Astrocyte of the cerebellum (primary cell): ENCODE measurements at regions not wholly inside any gene's neighbourhood (a gene's known extent, or its start where the extent isn't known, plus 50 kb on each side); places are given as distances from the start of the nearest gene placed in this dataset.

Experiments used
- DNase-seq: peaks from one replicate; pipeline ENCODE4 v3.0.0-alpha.2; 2011; ENCODE audit warnings: low read depth
- H3K4me3 ChIP-seq: 2 replicates; pipeline ENCODE4 v1.5.1; 2011; ENCODE audit warnings: mild to moderate bottlenecking, low read depth, low read length, moderate library complexity
- CTCF ChIP-seq: IDR thresholded peaks from 2 replicates; pipeline ENCODE4 v1.5.1; 2012; ENCODE audit warnings: low read length, low read depth, moderate library complexity, mild to moderate bottlenecking; ENCODE audit errors: missing control alignments
- in situ Hi-C: cut with HindIII; loops from 2 replicates; pipeline ENCODE4 v1.10.0; 2017; ENCODE audit warnings: low sequenced_read_pairs

GRCh38 chr7:51501620-51502019, 185.0 kb upstream of the COBL start:
- in situ Hi-C loops, result no loop called here
- DNase-seq, result no peak
- H3K4me3 ChIP-seq, result no peak overlapping the region
- no peak for TF ChIP-seq CTCF

DNA sequence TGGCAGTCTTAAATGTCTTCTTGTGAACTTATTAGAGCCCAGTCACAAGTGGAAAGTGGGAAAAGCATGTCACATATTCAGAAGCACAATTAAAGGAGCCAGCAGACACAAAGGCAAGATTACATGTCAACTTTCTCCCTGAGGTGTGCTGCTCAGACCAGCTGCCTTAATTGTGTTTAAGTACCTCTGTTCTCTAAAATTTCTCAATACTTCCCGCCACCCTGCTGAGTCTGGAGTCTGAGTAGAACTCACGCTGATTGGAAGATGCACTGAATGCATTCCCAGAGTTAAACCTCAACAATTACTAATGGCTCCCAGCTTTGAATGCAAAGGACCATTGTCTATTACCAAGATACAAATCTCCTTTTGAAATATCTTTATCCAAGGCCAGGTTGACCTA, 166.4 kb upstream of the COBL start:
- no peak for DNase-seq
- in situ Hi-C loops, result no loop called here
- no peak for TF ChIP-seq CTCF
- H3K4me3 ChIP-seq, result no peak overlapping the region

DNA sequence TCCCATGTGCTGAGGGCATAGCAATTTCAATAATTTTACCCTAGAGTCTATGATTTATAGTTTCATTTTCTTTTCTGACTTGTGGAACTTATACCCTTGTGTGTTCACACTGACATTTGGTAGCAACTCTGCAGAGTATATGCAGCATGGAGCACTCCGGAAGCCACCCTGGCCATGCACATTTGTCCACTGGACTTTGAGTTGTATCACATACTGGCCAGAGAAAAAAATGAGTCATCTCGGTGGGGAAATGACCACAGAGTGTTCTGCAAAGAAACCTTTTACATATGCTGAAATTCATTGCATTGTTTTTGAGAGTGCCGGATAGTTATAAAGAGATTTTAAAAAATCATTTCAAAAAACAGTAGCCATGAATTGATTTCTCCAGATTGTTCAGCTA, 164.8 kb upstream of the COBL start:
- no peak for DNase-seq
- in situ Hi-C loops, result no loop called here
- TF ChIP-seq CTCF, result no peak
- H3K4me3 ChIP-seq, result no peak overlapping the region

DNA sequence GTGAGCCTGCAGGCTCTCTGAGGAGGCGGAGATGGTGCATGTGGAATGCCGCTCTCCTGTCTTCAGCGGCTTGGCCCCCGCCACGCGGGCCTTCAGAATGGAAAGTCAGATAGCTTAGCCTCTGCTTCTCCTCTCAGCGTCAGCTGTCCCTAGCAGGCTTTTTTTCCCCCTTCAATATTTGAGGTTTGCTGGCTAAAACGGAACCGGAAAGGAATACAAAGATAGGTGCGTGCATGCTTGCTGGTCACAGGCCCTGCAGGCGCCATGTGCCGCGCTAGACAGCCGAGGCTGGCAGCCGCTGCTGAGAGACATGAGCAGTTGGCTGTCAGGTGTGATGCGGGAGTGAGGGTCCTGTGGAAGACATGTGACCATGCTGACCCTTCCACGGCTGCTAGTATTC, 161.2 kb upstream of the COBL start:
- no peak overlapping the region for H3K4me3 ChIP-seq
- no peak for DNase-seq
- TF ChIP-seq CTCF, result no peak
- in situ Hi-C loops, result no loop called here

DNA sequence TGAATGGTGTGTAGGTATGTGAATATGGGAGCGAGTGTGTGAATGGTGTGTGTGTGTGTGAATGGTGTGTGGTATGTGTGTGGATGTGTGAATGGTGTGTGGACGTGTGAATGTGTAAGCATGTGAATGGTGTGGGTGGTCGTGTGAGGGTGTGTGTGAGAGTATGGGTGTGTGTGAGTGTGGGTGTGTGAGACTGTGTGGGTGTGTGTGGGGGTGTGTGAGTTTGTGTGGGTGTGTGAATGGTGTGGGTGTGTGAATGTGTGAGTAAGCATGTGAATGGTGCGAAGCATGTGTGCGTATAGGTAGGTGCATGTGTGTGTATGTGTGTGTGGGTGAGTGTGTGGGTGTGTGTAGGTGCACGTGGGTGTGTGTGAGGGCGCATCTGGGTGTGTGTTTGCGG, 160.7 kb upstream of the COBL start:
- in situ Hi-C loops, result no loop called here
- TF ChIP-seq CTCF, result no peak
- H3K4me3 ChIP-seq, result no peak overlapping the region
- no peak for DNase-seq

DNA sequence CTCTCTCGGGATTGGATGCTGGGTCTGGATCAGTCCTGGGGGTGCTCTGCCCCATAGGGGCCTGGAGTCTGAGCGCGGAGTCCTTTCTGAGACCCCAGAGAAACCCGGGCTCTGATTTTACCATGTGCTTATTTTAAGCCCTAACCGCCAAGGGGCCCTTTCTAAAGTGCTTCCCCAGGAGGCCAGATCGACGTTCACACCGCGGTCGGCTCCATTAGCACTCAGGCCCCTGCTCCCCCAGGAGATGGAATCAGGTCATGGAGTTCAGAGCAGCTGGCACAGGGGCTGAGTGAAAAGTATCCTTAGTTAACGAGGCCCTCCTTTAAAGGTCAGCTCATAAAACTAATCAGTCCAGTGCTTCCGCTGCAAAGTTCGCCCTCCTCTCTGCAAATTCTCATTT, 159.4 kb upstream of the COBL start:
- TF ChIP-seq CTCF, result no peak
- in situ Hi-C loops, result no loop called here
- no peak overlapping the region for H3K4me3 ChIP-seq
- DNase-seq, result no peak

GRCh38 chr7:51472873-51473272, 156.3 kb upstream of the COBL start:
- DNase-seq, result no peak
- TF ChIP-seq CTCF, result no peak
- in situ Hi-C loops, result no loop called here
- H3K4me3 ChIP-seq, result no peak overlapping the region
